Stomach (tissue), 4 donors: ENCODE measurements at regions not wholly inside any gene's neighbourhood (a gene's known extent, or its start where the extent isn't known, plus 50 kb on each side); places are given as distances from the start of the nearest gene placed in this dataset.

Source experiments
- POLR2A ChIP-seq, 4 donors: fragments of 450-650 bp; IDR thresholded peaks; one replicate each; pipeline ENCODE4 v1.6.1; 2016; ENCODE audit warnings: antibody characterized with exemption in 4 of 4, control low read depth in 2 of 4, mild to moderate bottlenecking in 1 of 4, moderate library complexity in 1 of 4
- POLR2AphosphoS5 ChIP-seq, 3 donors: sonication (generic); formaldehyde crosslinking; IDR thresholded peaks; one replicate each; pipeline ENCODE4 v1.6.1; 2016; ENCODE audit warnings: antibody characterized with exemption in 3 of 3
- TF ChIP-seq, protein P1 (sequence below), 7 experiments: fragments of 450-650 bp in 4 of 7; fragments of 200-600 bp in 3 of 7; sonication (generic) in 3 of 7; IDR thresholded peaks; one replicate each; pipeline ENCODE4 v1.5.1; 2016 to 2019; ENCODE audit warnings: antibody characterized with exemption in 7 of 7, control low read depth in 2 of 7, mild to moderate bottlenecking in 1 of 7

DNA sequence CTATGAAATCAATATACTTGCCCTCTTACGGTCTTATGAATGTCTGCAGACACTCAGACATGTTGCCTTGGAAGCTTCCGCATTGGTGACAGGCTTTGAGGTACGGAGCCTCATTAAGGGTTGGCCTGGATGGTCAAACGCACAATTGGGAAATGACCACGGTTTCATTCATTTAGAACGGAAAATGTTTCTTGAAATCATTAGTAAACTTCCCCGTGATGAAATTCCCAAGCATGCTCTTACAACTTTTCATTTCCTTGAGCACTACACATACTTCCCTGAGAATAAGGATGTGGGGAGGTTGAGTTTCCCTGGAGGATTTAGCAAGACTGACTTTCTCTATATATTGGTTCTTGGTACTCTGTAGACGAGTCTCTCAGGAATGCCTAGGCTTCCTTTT, 146.3 kb downstream of the HLX start:
- TF ChIP-seq, protein P1, sequence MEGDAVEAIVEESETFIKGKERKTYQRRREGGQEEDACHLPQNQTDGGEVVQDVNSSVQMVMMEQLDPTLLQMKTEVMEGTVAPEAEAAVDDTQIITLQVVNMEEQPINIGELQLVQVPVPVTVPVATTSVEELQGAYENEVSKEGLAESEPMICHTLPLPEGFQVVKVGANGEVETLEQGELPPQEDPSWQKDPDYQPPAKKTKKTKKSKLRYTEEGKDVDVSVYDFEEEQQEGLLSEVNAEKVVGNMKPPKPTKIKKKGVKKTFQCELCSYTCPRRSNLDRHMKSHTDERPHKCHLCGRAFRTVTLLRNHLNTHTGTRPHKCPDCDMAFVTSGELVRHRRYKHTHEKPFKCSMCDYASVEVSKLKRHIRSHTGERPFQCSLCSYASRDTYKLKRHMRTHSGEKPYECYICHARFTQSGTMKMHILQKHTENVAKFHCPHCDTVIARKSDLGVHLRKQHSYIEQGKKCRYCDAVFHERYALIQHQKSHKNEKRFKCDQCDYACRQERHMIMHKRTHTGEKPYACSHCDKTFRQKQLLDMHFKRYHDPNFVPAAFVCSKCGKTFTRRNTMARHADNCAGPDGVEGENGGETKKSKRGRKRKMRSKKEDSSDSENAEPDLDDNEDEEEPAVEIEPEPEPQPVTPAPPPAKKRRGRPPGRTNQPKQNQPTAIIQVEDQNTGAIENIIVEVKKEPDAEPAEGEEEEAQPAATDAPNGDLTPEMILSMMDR (IDR thresholded peaks at IDR 0.05), result no peak
- TF ChIP-seq POLR2AphosphoS5 (IDR thresholded peaks at IDR 0.05) (no peak), POLR2A (IDR thresholded peaks at IDR 0.05) (no peak)
